Inferior parietal cortex (tissue), 1 donor: ENCODE measurements at regions not wholly inside any gene's neighbourhood (a gene's known extent, or its start where the extent isn't known, plus 50 kb on each side); places are given as distances from the start of the nearest gene placed in this dataset.
A peak's percentile ranks its signal among the peaks of the same experiment; 100 is the strongest.
"Not testable (repeated sequence)": the region's sequence is repeated elsewhere in the genome, so short reads cannot be mapped to it uniquely, and the experiment has no call there.

Source experiments
- DNase-seq: peaks from one replicate; pipeline ENCODE4 v3.0.0-alpha.2; 2016; ENCODE audit errors: extremely low spot score

DNA sequence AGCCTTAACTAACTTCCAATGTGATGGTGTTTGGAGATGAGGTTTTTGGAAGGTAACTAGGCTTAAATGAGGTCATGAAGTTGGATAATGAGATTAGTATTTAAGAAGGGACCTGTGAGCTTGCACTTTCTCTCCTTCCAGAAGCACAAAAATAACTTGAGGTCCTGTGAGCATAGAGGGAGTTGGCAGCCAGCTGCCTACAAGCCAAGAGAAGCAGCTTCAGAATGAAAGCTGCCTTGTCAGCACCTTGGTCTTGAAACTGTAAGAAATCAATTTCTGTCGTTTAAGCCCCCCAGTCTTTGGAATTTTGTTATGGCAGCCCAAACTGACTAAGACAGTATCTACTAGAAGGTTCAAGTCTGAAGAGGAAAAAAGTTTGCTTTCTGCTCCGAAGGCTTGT lies 280.2 kb upstream of the GALNTL6 start:
- DNase-seq: no peak

DNA sequence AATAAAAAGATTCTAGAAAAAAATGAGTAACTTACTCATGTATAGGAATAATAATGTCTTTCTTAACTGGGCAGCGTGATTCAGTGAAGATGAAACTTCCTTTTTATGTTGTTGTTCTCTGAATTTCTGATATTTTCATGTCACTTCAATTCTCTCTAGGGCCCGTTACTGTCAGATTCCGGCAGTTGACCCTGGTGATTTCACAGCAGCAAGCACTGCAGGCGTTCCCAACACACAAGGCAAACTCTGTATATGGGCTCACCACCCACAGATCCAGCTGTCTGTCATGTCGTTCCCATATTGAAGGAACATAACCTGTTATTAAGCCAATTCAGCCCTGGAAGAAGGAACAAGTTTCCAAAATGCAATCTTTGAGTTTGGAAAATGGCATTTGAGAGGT lies 288.3 kb upstream of the GALNTL6 start:
- no peak for DNase-seq

DNA sequence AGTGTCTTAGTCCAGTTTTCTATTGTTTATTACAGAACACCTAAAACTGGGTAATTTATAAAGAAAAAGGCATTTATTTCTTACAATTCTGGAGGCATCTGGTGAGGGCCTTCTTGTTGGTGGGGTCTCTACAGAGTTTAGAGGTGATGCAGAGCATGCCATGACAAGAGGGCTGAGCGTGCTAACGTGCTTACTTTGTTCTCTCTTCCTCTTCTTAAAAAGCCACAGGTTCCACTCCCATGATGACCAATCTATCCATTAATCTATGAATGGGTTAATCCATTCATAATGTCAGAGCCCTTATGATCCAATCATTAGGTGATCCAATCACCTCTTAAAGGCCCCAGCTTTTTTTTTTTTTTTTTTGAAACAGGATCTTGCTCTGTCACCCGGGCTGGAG lies 291.5 kb upstream of the GALNTL6 start:
- no peak for DNase-seq

DNA sequence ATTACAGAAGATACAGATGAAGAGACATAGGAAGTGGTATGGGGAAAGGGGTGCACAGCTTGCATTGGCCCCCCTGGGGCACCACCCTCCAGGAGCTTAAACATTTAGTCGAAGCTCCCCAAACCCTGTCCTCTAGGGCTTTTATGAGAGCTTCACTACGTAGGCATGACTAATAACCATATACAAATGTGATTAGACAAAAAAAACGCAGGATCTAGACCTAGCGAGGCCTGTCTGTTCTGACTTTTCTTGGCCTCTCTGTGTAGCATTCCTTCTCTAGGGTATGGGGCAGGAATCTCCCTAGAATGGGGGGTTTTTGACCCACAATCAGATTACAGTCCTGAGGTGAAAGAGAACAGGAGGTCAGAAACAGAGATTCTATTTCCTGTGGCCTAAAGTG lies 293.7 kb upstream of the GALNTL6 start:
- no peak for DNase-seq

DNA sequence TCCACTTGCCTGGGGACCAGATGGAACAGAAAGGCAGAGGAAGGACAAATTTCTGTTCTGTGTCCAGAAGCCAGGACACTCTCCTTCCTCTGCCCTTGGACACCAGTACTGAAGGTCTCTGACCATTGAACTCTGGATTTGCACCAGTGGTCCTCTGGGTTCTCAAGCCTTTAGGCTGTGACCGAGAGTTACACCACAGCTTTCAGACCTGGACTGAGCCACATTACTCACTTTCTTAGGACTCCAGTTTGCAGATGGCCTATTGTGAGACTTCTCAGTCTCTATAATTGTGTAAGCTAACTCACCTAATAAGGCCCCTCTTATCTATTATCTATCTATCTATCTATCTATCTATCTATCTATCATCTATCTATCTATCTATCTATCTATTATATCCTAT lies 295.3 kb upstream of the GALNTL6 start:
- DNase-seq: no peak

DNA sequence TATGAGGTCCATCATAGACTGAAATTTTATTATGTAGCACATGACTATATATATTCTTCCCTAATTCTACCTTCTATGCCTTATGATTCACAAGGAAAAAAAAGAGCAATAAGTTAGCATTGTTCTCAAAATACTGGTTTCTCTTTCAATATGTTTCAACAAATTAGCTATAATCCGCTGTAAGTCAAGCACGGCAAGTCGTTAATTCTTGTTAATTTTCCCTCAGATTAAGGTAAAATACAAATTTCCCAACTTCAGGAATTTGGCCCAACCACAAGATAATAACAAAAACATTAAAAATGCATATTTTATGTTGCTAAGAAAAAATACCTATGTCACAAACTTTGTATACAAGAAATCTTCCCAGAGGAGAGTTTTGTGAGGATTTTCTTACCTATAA lies 296.5 kb upstream of the GALNTL6 start:
- DNase-seq: no peak

DNA sequence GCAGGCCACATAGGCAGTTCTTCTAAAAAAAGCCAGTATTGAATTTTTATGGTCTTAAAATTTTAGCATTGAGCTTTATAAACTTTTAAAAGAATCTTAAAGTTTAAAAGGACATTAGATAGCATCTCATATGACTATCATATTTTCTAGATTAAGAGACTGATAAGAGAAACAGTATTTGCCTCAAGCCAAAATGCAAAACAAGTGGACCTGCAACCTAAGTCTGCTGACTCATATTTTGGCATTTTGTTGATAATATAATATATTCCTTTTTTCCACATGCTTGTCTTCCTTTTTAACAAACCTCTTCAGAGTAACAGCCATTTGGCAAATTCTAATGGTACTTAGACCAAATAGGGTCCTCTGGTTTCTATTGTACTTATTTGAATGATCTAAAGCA lies 328.5 kb upstream of the GALNTL6 start:
- DNase-seq: no peak

DNA sequence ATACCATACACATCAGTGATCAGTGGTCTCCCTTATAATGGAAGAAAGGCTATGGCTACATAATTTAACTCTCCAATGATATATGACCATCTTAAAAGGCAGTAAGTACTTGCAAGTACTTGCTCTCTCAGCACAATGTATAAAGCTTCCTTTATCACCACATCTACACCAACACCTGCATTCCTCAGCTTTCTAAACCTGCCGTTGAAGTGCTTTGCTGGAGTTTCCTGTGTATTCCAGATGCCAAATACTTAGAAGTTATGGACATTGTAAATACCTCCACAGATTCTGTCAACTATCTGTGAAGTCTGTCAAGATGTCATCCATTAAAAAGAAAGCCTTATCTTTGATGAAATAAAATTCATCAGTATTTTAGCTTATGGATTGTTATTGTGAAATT lies 335.0 kb upstream of the GALNTL6 start:
- DNase-seq: no peak

DNA sequence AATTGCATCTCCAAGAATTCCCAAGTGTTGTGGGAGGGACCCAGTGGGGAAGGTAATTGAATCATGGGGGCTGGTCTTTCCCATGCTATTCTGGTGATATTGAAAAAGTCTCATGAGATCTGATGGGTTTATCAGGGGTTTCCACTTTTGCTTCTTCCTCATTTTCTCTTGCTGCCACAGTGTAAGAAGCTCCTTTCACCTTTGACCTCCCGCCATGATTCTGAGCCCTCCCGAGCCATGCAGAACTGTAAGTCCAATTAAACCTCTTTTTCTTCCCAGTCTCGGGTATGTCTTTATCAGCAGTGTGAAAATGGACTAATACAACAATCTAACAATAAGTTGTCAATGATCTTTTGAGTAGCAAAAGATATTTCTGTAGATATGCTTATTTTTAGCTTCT lies 338.1 kb upstream of the GALNTL6 start:
- not testable (repeated sequence) for DNase-seq

DNA sequence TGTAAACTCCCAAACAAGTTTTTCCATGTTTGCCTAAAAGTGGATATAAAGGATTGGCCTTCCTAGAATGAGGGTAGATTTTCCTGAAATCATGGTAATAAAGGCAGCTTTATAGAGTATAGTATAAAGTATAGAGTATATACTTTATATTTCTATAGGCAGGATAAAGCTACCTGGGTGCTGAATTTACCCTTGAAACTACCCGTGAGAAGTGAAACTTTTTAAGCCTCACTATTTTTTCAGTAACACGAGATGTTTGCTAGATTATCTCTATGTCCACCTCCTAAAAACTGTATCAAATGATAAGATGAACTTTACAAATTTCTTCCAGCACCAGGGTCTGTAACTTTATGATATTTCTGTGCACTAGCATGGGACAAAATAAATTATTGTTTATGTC lies 340.0 kb upstream of the GALNTL6 start:
- DNase-seq: no peak

DNA sequence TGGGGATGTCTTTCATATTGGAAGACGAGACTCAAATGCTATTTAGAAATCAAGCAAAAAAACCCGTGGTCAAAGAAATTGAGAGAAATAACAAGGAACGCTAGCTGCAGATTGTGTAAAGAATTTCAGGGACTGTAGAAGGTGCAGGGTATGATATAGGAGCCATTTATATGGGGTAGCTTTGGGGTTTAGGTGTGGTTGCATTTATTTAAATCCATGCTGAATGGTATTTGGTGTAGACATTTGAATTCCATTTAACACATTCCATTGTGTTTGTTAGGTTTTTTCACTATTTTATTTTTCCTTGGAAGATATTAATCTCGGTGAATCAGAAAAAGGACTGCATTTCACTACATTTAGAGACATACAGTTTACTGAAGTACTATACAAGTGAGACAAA lies 341.0 kb upstream of the GALNTL6 start:
- DNase-seq: no peak

DNA sequence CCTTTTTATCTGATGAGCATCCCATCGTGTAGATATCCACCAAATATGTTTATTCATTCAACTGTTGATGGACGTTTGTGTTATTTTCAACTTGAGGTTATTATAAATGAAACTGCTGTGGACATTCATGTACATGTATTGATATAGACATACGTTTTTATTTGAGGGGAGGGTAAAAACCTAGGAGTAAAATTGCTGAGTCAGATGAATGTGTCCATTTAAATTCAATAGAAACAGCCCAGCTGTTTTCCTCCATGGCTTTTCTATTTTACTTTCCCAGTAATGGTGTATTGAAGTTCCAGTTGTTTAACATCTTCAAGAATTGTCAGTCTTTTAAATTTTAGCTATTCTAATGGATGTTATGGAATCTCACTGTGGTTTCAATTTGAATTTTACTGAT lies 348.7 kb upstream of the GALNTL6 start:
- no peak for DNase-seq

DNA sequence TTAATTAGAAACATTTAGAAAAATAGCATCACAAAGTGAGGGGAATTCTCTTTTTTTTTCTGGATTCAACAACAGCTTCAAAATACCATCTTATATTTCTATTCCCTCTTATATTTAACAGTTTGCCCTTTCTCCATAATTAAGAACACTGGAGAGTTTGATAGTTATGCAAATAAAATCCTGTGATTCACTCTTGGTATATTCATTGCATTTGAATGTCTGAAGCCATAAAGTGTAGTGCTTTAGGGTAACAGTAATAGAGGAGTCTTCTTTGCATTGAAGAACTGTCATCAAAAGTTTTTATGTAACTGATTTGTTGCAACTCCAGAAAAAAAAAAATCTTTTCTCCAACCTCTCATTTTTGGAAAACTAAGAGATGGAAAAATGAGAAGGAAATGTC lies 352.0 kb upstream of the GALNTL6 start:
- no peak for DNase-seq

DNA sequence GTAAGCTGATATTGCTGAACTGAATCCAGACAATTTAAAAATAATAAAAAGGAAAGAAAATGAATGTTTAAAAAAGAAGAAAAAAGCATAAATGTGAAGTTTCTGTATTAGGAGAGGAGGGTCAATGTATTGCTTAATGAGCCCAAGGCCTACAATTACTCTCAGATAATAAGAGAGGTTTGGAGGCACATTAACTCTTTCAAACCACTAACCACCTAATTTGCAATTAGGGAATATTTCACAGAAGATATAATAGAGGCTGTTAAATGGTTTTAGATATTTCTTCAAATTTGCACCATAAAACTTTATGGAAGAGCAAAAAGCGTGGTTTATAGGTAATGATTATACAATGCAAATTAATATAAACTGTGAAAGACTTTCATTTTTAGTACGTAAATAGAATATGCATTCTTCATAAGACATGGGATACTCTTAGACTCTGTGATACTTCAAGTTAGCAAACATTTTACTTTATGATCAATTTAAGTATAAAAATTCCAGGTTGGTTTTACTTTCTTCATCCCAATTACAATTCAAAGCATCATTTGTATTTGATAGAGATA lies 364.2 kb upstream of the GALNTL6 start:
- DNase-seq: no peak

DNA sequence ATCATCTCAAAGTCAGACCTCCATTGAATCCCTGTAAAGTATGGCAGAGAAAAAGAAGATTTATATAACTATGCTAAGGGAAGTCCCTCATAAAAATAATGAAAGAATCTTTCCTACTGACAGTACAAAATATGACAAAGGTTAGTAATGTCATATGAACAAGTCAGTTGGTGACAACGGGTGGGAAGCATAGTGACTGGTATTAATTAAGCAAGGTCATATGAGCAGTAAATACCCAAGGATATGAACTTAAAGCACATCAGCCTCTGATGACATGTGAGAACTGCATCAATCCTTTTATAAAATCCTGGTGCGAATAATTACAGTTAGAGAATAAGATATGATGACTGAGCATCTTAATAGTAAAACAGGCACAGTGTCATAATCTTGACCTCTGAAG lies 364.8 kb upstream of the GALNTL6 start:
- no peak for DNase-seq

DNA sequence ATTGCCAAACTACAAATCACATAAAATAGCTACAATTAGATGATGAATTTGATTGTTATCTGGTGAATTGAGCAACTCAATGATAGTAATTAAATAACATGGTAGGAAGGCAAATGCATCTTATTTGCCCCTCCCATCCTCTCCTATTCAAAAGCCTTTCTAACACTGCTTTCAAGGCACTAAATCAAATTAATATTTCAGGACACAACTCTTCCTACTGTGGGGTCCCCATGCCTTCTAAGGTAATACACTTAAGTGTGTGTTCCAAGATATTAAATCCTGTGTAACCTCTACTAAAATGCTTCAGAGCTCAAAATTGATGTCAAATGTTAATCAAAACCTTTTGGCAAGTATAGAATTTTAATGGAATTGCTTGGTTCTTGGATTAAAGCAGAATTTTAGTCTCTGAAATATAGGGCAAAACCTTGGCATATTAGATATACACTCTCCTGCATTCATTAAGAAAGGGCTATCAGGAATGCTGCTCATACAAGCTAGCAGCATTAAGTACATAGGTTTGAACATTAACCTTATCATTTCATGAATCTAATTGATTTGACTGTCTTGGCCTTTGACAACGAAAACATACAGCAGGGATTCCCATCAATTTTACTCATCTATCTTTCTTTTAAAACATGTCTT lies 371.8 kb upstream of the GALNTL6 start:
- no peak for DNase-seq

DNA sequence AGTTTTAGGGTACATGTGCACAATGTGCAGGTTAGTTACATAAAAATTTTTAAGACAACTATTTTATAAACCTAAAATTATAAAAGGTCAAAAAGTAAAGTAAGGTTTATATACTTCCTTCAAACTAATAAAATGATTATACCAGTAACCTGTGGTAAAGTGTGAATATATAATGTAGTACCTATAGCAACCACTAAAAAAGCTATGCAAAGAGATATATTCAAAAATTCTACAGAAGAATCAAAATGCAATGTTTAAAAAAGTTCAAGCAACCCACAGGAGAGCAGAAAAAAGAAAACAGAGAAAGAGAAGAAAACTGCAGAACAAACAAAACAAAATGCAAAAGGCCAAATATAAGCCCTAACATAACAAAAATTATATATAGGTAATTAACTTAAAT lies 379.5 kb upstream of the GALNTL6 start:
- no peak for DNase-seq

DNA sequence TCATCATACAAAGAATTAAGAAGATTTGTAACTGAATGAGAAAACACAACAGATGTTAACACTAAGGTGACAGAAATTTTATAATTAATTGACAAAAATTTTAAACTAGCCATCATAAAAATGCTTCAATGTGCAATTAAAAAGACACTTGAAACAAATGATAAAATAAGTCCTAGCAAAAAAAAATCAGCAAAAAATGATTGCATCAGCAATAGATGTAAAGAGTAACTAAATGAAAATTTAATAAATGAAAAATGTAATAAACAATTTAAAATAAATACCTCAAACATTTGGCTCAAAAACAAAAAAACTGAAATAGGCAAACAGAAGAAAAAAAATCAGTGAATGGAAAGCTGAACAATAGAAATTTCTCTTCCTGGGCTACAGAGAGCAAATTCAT lies 380.7 kb upstream of the GALNTL6 start:
- DNase-seq: no peak

DNA sequence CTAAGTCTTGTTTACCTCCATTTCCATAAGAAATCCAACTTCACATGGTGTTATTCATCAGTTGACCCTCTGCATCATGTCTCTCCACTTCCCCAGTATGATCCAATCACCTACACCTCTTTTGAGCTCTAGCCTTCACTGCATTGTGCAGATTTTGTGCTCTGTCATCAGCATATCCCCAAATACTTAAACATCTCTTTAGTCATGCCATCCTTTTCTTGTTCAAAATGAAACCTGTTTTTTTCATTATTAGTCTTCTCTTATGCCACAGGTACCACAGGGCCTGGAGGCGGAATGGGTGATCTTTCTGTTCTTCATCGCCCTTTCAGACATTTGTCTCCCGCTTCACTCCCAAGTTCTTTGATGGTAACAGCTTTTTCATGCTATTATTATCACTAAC lies 382.7 kb upstream of the GALNTL6 start:
- no peak for DNase-seq

DNA sequence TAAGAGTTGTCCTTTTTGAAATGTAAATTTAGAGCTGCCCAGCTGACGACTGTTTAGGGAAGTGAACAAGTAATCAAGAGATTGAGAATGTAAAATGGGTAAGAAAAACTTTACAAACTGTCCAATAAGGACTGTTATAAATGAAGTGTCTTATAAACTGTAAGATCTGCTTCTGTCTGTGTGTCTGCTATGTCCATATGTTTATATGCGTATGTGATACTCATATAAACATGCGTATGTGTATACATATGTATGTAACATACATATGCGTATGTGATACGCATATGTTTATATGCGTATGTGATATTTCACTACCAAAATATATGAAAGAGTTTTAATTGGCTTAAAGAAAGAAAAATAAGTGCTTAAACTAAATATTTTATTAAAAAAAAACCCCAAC lies 416.0 kb upstream of the GALNTL6 start:
- DNase-seq: no peak

DNA sequence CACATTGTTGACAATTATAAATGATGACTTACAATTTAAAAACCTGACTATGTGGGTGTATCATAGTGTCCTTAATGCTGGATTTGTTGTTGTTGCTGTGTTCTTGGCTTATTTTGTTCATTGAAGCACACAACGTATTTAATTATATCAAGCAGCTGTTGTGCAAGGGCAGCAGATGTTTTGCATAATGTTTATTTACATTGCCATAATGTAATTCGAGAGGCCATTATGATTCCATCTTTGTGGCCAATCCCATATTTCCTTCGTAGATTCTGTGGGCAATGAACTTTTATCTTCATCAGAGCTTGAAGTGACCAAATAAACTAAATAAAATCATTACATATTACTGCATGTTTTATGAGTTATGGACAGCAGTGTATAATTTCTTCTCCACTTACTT lies 422.6 kb upstream of the GALNTL6 start:
- no peak for DNase-seq

DNA sequence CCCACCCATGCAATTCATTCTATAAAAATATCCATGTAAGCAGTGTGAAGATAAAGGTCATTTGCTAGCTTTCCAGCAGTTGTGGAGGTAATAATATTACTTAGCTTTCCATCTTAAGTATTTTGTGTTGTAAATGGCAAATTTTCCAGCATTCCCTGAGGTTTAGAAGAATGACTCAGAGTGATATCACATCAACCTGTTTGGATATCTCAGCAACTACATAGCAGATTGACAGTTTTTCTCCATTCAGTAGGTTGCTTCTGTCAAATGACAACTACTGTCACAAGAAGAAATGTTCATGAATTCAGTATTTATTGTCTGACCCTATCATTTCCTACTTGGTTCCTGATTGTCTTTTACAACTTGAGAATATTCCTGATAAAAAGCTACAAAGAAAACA lies 434.9 kb upstream of the GALNTL6 start:
- DNase-seq: no peak

DNA sequence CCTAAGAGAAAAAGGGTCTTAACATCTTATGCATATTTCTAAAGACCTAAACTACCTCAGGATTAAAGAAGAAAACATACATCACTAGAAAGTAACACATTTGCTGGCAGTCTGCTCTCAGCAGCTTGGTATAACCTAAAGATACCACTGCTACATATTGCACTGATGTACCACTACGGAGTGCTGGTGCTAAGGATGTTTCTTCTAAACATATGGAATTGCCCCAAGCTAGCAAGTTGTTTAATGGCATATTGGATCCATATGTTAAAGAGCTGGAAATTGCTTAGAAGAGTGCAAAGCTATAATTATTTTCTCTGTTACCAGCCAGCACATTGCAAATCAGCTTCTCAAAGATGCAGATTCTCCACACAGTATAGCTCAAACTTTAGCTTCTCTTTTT lies 436.5 kb upstream of the GALNTL6 start:
- peak; percentile 41 for DNase-seq

DNA sequence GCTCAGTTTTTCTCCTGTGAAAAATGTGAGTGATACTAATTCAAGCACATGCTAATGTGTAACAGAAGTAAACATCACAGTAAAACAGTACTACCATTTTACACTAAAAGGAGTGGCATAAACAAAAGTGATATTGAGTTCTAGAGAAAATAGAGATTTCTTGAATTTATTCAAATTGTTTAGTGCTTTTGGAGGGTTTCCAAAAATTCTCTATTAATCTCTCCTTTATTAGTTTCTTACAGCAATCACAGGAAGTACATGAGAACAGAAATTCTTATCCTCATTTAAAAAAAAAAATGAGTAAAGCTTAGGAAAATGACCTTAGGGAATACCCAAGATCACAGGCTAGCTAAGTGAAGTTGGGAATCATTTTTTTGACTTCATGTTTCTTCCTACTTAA lies 459.7 kb upstream of the GALNTL6 start:
- no peak for DNase-seq
